Adrenal gland (tissue), 5 donors: ENCODE measurements at regions not wholly inside any gene's neighbourhood (a gene's known extent, or its start where the extent isn't known, plus 50 kb on each side); places are given as distances from the start of the nearest gene placed in this dataset.

ENCODE experiments used
- CTCF ChIP-seq, 6 experiments: fragments of 450-650 bp in 4 of 6; fragments of 200-600 bp in 2 of 6; sonication (generic) in 1 of 6; IDR thresholded peaks; 1 replicate in 5 of 6; 2 replicates in 1 of 6; pipeline versions ENCODE4 v1.5.1 to v1.8.0; 2016 to 2021; ENCODE audit warnings: antibody characterized with exemption in 6 of 6, mild to moderate bottlenecking in 2 of 6, moderate library complexity in 1 of 6
- POLR2A ChIP-seq, 2 donors: fragments of 450-650 bp; IDR thresholded peaks; one replicate each; pipeline ENCODE4 v1.6.1; 2017; ENCODE audit warnings: antibody characterized with exemption in 2 of 2, mild to moderate bottlenecking in 2 of 2, moderate library complexity in 1 of 2
- donor health status: DM: no; HTN: no; CAD: no.

GRCh38 chr9:2274762-2275161, 259.6 kb downstream of the SMARCA2 start:
- TF ChIP-seq CTCF (IDR thresholded peaks at IDR 0.05) = no peak
- no peak for TF ChIP-seq POLR2A (IDR thresholded peaks at IDR 0.05)
